IMR-90 (cell line): ENCODE measurements at regions not wholly inside any gene's neighbourhood (a gene's known extent, or its start where the extent isn't known, plus 50 kb on each side); places are given as distances from the start of the nearest gene placed in this dataset.

Experiments
- CEBPB ChIP-seq: IDR thresholded peaks from 2 replicates; pipeline ENCODE4 v1.6.1; 2012; ENCODE audit warnings: low read depth, low read length, improper control_type of control experiment
- CHD1 ChIP-seq: IDR thresholded peaks from 2 replicates; pipeline ENCODE4 v1.6.1; 2012; ENCODE audit warnings: low read depth, low read length, improper control_type of control experiment
- CTCF ChIP-seq: conservative IDR thresholded peaks from 2 replicates; pipeline ENCODE4 v1.5.1; 2012; ENCODE audit warnings: mild to moderate bottlenecking, low read depth, low read length, improper control_type of control experiment
- ELK1 ChIP-seq: fragments of 150-350 bp; IDR thresholded peaks from 2 replicates; pipeline ENCODE4 v1.6.1; 2016; ENCODE audit warnings: low read depth, mild to moderate bottlenecking, low read length, moderate library complexity, borderline replicate concordance
- MAFK ChIP-seq: IDR thresholded peaks from 2 replicates; pipeline ENCODE4 v1.6.1; 2012; ENCODE audit warnings: low read depth, low read length, improper control_type of control experiment
- MAZ ChIP-seq: IDR thresholded peaks from 2 replicates; pipeline ENCODE4 v1.6.1; 2012; ENCODE audit warnings: low read depth, mild to moderate bottlenecking, low read length, improper control_type of control experiment, moderate library complexity, borderline replicate concordance
- MXI1 ChIP-seq: IDR thresholded peaks from 2 replicates; pipeline ENCODE4 v1.6.1; 2012; ENCODE audit warnings: low read depth, mild to moderate bottlenecking, low read length, moderate library complexity, borderline replicate concordance
- POLR2A ChIP-seq: IDR thresholded peaks from 2 replicates; pipeline ENCODE4 v1.6.1; 2012; ENCODE audit warnings: mild to moderate bottlenecking, low read depth, low read length
- RAD21 ChIP-seq: IDR thresholded peaks from 2 replicates; pipeline ENCODE4 v1.6.1; 2012; ENCODE audit warnings: low read length, improper control_type of control experiment
- RCOR1 ChIP-seq: IDR thresholded peaks from 2 replicates; pipeline ENCODE4 v1.6.1; 2012; ENCODE audit warnings: mild to moderate bottlenecking, low read length, improper control_type of control experiment; ENCODE audit not compliant: insufficient replicate concordance
- SMC3 ChIP-seq: fragments of 150-350 bp; IDR thresholded peaks from 2 replicates; pipeline ENCODE4 v1.6.1; 2016; ENCODE audit warnings: low read depth, mild to moderate bottlenecking, antibody characterized with exemption, low read length, moderate library complexity

- TF ChIP-seq CTCF (no peak), CHD1 (no peak), RAD21 (no peak), POLR2A (no peak), MAZ (no peak), RCOR1 (no peak), MXI1 (no peak), SMC3 (no peak), CEBPB (no peak), MAFK (no peak), ELK1 (no peak)
Observed at GRCh38 chr14:58763210-58763609, 125.4 kb downstream of the DACT1 start.
